ENCODE measurements at regions not wholly inside any gene's neighbourhood (a gene's known extent, or its start where the extent isn't known, plus 50 kb on each side); places are given as distances from the start of the nearest gene placed in this dataset.

GRCh38 chr1:93807311-93807930, 71.6 kb downstream of the DNTTIP2 start:
- no peak for TF ChIP-seq CTCF (IDR thresholded peaks at IDR 0.05)

- TF ChIP-seq CTCF (IDR thresholded peaks at IDR 0.05): no peak
Observed at GRCh38 chr1:93805027-93805610, 73.9 kb downstream of the DNTTIP2 start.

- no peak for TF ChIP-seq CTCF (IDR thresholded peaks at IDR 0.05)
Observed at GRCh38 chr1:93804412-93804811, 74.6 kb downstream of the DNTTIP2 start.

- TF ChIP-seq CTCF (IDR thresholded peaks at IDR 0.05): no peak
Observed at GRCh38 chr1:93801471-93801870, 77.5 kb downstream of the DNTTIP2 start.

- TF ChIP-seq CTCF (IDR thresholded peaks at IDR 0.05): no peak
Observed at GRCh38 chr1:93800856-93801255, 78.2 kb downstream of the DNTTIP2 start.

GRCh38 chr1:93798291-93798690, 80.7 kb downstream of the DNTTIP2 start:
- TF ChIP-seq CTCF (IDR thresholded peaks at IDR 0.05): no peak

- no peak for TF ChIP-seq CTCF (IDR thresholded peaks at IDR 0.05)
Observed at GRCh38 chr1:93784538-93784937, 94.5 kb downstream of the DNTTIP2 start.

GRCh38 chr1:93783876-93784275, 95.1 kb downstream of the DNTTIP2 start:
- TF ChIP-seq CTCF (IDR thresholded peaks at IDR 0.05): no peak
